ENCODE measurements at regions not wholly inside any gene's neighbourhood (a gene's known extent, or its start where the extent isn't known, plus 50 kb on each side); places are given as distances from the start of the nearest gene placed in this dataset.

DNA sequence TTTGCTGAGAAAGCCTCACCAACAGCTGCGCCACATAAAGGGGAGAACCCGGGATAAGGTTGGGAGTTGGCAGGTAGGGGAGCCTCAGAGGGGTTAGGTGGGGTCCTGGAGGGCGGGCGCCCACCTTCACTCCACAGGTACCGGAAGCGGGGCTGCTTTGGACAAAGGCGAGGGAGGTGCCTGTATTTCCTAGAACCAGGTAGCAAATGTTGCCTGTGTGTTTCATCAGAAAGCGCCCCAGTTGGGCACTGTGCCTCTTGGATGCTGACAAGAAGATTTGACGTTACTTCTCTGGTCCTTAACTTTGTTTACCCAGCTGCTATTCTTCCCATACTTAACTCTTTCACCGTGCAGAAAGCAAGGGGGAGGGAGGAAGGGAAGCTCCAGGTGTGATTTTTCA lies 278.9 kb downstream of the ZNF536 start:
- no peak for DNase-seq (ENCODE audit: low read depth in 4 of 4, low spot score in 3 of 4)

DNA sequence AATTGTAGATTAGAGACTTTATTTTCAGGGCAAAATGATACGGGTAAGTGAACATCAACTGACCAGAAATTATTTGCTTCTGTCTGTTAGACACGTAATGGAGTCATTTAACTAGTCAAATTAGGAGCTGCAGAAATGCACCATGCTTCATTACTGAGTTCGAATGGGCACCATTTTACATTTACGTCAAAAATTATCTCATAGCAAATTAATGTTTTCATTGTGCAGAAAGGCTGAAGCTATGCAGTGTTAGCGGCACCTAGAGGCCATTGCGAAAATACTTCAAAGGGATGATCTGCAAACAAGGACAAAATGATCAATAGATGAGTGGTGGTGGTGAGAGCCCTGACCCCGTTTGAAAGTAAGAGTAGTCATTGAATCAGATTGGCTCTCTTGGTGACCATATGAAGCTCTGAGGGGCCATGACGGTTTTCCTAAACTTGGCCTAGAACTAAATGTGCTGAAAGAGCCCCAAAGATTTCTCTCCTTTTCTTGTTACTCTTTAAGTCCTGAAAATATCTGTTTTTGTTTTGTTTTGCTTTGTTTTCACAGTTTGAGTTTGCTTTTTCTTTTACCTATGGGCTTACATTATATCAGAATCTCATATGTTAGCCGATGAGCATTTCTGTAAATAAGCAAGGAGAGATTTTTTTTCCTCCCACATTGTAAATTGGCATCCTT lies 277.9 kb downstream of the ZNF536 start:
- no peak for DNase-seq (ENCODE audit: low read depth in 4 of 4, low spot score in 3 of 4)

DNA sequence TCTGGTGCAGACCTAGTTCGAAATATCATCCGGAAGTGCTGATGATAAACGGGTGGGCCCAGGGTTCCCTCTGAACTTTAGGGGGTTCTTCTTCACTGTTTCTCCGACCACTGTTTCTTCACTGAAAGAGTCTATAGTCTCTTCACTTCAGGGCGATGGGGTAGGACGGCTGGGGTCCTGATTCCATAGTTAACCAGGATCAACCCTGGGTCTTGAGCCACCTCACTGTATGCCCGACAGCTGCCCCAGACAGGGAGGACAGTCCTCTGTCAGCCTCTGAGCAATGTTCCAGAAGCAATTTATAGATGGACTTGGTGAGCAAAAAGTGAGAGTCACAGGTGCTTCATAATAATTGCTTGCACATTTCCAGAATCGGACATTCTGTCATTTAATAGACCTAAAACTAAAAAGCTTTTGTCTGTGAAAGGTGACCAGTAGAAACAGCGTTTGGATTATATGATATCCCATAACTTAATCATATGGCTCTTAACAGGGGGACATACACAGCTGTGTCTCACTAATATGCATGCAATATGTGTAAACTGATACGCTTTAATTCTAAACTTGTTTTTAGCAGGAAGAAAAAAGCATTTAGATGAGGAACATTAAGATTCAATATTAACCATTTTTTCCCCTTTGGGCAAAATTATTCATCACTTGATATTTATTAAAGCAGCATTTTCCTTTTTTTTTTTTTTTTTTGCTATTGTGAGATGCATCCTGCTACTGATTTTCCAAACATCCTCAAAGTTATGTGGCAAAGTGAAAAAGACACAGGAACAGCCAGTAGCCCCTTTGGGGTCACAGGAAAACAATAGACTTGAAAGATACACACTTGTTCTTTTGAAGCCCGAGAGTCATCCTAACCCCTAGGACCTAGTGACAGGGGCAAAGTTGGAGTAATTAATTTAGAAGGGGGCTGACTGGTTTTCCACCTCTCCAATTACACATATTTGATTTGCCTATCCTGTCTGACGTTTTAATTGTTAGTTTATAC lies 277.0 kb downstream of the ZNF536 start:
- no peak for DNase-seq (ENCODE audit: low read depth in 4 of 4, low spot score in 3 of 4)

DNA sequence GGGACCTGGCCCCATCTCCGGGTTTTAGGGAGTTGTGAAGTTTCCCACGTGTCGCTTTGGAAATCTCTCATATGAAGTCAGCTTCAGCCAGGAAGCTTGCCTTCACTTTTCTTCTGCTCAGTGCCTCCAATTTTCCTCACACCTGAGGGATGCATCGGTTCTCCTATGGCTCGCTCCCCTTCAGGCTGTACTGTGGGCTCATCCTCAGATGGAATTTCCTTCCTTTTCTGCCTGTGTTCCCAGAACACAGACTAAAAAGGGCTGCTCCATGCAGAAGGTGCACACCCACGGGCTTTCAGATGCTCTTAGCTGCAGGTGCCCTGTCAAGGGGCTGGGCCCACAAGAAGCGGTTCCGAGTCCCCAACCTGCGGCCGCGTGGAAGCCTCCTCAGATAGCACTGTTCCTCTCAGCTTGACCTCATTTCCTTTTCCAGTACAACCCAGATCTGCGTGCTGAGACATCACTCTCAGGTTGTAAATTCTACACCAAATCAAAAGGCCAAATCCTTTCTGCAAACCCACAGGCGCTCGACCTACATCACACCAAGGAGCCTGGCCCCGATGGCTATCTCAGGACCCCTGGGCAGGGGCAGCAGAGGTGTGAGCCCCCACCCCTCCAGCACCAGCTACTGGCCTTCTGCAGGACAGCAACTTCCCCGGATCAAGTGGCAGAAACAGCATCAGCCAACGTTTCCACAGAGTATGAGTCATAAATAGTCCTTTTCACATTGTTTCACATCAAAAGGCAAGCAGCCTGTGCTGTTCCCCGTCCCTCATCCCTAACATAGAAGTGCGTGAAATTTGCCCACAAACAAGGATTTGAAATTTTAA lies 275.9 kb downstream of the ZNF536 start:
- no peak for DNase-seq (ENCODE audit: low read depth in 4 of 4, low spot score in 3 of 4)

DNA sequence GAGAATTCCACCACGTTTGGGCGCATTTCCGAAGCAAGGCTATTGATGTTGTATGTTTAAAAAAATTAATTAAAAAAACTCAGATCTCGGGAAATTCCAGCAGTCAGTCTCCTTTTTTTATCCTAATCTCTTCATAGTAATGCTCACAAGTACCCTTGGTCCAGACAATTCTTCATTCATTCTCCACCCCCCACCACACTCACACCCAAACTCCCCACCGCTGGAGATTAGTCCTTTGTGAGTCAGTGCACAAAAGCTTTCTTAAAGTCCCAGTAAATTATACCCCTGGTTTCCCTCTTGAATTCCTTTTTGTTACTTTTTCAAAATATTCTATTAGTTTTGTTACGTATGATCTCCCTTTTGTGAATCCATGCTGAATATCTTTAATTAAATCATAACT lies 274.6 kb downstream of the ZNF536 start:
- DNase-seq (ENCODE audit: low read depth in 4 of 4, low spot score in 3 of 4), result no peak

DNA sequence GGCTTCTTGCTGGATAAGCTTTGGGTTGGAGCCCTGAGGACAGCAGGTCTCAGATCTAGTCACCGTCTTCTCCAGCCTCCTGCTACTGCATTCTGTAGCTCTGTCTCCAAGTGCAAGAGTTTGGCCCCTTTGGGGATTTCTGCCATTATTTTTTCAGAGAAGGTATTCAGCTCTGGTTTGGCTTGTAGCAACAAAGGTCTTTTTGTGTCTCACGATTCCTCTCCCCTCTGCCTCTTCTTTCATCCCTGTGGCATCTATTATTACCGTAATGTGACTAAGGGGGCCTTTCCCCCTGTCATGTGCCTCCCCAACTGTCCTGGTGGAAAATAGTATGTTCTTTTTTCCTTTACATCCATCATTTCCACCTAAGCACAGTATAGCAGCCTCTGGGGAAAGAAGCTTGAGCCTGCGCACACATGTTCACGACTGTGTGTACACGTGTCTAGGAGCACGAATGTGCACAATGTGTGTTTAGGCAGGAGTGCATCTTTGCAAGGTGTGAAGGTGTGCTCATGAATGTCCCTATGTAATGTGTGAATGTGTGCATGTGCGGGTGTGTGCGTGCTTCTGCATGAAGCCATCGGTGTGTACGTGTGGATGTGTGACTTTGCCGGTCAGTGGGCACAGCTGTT lies 273.9 kb downstream of the ZNF536 start:
- no peak for DNase-seq (ENCODE audit: low read depth in 4 of 4, low spot score in 3 of 4)

DNA sequence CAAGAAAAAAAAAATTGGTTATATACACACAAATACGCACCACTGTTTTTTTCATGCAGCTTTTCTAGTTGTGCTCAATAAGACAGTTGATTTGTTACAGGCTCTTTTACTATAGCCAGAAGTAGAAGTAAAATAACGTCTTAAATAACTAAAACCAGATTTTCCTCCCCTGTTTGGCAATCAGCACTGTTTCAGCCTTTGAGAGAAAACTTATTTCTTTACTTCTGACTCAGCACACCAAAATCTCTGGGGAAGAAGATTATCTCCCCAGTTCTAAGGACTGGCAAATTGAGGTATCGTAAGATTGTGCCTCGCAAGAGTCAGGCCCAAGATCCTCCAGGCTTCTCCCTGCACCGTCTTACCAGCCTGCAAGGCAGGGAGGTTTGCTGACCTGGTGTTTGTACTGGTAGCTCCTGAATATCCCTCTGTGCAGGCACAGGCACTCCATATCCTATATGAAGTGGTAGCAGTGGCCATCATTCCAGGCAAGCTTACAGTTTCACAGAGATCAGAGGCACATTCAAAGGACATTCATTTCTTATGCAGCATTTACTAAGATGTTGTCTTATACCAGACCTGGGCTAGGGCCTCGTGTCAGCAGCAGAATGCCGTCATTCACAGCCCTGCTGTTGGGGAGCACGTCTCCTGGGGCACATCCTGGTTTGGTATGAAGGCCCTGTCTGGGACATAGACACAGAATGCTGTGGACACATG lies 268.2 kb downstream of the ZNF536 start:
- DNase-seq (ENCODE audit: low read depth in 4 of 4, low spot score in 3 of 4), result no peak

DNA sequence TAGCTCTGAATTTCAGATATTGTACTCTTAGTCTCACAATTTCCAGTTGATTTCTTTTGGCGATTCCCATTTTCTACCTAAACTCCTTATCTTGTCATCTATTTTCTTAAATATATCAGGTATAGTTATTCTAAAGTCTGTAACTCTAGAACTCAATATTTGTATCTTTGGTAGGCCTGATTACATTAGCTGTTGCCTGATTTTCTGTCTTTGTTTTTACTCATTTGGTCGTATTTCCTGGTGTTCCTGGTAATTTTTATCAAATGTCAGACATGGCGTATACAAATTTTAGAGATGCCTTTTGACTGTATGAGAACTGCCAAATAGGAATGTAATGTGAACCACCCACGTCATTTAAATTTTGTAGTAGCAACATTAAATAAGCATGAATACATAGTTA lies 266.7 kb downstream of the ZNF536 start:
- no peak for DNase-seq (ENCODE audit: low read depth in 4 of 4, low spot score in 3 of 4)

DNA sequence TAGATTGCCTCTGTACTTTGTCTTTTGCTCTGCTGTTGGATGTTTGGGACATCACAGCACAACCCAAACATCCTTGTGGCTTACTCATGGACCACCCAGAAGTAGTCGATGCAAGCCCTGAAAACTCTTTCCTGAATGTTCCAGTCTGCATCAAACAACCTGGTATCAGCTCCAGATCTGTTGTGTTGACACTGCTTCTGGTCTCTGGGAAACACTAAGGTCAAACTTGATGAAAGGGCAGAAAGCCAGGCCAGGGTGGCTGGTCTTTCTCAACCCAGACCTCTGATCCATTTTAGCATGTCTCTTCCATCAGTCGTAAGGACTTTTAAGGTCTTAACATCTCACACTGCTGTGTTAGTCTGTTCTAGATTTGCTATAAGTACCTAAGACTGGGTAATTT lies 265.7 kb downstream of the ZNF536 start:
- DNase-seq (ENCODE audit: low read depth in 4 of 4, low spot score in 3 of 4), result no peak

DNA sequence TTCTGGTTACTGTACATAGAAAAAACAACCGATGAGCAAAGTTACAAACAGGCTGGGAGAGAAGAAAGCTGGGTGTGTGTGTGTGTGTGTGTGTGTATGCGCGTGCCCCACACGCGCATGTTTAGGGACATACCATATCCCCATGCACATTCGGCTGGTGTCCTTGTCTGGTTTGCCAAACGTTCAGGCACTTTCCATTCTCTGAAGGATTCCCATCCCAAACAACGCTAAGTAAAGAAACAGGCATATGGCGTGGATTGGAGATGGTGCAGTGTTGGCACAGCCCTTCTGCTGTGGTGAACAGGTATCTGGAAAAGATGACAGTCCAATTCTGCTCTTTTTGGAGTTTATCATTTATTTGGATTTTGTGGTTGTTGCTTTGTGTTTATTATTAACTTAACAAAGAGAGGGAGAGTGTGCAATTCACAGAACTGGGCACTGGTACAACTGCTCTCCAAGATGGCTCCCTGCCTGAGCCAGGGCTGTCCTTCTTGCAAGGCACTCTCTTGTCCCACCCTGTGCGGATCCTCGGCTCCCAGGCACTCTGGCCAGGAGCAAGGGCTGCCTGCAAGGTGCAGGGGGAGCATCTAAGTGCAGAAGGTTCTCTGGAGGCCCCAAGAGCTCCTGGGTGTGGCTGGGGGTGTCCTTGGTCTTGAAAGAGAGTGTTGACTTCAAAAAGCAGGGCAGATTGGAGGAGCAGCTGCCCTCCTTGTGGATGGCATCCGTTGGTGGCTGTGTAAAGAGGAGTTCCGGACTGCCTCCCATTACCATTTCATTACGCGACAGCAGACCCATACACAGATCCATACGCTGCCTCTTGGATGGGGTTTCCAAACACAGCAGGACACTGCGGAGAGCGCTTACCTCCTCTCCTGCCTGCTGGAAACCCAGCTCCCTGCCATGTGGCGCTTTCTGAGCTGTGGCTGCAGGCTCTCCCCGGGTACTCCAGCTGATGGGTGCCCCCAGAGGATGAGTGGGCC lies 263.1 kb downstream of the ZNF536 start:
- DNase-seq (ENCODE audit: low read depth in 4 of 4, low spot score in 3 of 4), result no peak

DNA sequence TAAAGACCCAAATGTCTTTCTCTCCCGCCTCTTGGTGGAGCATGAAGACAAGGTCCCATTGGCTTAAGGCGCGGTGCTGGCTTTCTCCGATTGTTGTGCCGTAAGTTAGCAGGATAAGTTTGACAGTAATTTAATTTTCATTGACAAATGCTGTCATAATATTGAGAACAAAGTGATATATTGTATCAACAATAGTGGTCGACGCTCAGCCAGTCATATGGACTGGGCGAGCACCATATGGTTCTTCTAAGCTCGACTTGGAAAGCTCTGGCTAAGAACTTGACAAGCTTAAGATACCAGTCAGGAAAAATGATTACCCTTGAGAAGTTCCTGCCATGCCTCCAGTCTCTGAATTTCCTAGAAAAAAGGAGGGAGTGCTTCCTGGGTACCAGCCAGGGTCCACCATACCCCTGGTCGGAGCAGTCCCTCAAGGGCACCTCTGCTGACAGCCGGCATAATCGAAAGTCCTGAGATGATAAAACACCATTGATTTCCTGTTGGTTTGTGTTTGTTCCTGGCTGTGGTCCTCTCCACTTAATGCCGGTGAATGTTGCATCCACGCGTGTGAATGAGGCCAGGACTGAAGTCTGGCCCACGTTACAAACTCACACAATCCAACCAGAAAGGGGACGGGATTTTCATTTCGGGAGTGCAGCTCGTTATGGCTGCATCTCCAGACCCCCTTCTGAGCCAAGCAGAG lies 262.1 kb downstream of the ZNF536 start:
- no peak for DNase-seq (ENCODE audit: low read depth in 4 of 4, low spot score in 3 of 4)

DNA sequence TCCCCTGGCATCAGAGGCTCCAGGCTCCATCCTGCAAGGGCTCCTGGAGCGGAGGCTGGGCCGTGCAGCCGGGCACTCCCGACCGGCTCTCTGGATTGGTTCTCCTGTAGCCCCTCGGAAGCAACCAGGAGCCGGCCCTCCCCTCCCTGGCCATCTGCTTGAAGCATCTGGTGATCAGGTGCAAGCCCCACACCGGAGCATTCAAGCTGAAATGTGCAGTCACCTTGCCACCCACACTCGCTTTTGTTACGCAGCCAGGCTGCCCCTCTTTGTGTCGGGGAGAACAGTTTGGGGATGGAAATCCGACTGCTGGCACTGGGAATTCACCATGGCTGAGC lies 258.8 kb downstream of the ZNF536 start:
- no peak for DNase-seq (ENCODE audit: low read depth in 4 of 4, low spot score in 3 of 4)

DNA sequence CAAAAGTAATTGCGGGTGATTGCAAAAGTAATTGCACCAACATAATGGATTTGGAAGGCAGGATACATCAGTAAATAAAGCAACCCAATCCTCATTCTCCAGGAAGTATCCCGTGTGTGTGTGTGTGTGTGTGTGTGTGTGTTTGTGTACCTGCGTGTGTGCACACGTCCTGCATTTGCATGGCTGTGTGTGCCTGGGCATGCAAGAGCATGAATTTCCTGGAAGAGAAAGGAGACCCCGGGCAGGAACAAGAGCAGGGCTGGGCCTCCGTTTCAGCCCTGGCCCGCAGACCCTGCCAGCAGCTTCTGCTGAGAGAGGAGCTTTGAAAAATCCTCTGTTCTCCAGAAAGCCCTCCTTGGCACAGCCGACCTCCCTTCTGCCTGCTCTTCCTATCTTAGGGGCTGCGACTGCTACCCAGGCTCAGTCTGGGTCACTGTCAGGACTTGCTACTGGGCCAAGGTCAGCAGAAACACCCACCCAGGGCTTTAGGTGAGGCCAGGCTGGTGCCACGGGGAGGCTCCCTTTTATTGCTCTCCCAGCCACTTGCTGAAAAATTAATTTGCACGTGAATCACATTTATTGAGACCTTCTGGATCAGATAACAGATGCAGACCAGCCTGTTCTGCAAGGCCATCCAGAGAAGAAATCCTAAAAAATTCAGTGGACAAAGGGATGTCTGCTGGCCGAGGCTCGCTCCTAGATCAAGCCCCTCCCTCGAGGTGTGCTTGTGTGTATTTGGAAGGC lies 258.3 kb downstream of the ZNF536 start:
- no peak for DNase-seq (ENCODE audit: low read depth in 4 of 4, low spot score in 3 of 4)

DNA sequence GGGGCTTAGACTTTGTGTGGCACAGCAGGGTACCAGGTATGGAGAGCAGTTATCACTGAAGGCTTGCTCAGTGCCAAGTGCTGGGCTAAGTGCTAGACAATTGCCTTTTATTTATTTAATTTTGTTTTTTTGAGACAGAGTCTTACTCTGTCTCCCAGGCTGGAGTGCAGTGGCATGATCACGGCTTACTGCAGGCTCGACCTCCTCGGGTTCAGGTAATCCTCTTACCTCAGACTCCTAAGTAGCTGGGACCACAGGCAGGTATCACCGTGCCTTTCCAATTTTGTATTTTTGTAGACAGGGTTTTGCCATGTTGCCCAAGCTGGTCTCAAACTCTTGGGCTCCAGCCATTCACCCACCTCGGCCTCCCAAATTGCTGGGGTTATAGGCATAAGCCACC lies 256.9 kb downstream of the ZNF536 start:
- no peak for DNase-seq (ENCODE audit: low read depth in 4 of 4, low spot score in 3 of 4)

DNA sequence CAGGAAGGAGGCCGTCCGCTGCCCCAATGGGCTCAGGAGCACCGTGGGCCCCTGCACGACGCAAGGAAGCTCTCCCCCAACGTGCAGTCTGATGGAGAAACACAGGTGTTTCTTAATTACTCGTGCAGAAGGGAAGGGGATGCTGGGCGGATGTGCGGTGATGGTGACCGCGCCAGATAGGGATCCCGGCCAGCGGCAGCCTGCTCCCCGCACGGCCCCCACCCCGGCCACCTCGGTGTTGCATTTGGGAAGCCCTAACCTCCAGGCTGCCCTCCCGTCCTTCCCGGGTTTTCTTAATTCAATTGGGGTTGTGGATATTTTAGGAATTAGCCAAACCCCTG lies 254.4 kb downstream of the ZNF536 start:
- no peak for DNase-seq (ENCODE audit: low read depth in 4 of 4, low spot score in 3 of 4)

DNA sequence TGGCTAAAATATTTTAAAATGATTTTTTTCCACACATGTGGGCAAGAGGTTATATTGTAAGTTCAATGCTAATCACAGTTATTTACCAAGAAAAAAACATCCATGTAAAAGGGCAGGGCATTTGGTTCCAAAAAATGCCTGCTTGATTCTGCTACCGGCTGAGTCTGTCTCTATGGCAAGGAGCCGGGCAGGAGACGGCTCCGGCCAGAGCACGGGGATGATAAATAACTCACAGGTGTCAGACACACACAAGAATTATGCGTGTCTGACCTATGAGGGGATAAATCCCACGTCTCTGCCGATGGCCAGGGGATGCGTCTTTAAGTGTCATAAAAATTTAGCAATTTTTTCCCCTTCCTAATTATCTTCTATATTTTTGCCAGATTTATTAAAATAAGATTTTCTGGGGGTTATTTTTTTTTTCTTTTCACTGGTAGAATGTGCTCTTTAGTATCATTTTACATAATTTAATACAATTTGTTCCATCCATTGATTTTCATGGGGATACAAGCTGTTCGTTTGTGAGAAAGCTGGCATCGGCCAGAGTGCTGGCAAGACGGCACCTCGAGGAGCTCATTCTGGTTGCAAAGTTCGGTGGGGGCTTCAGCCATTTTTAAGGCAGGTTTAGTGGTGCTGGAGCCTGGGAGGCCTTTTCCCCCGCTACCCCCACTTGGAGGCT lies 253.9 kb downstream of the ZNF536 start:
- no peak for DNase-seq (ENCODE audit: low read depth in 4 of 4, low spot score in 3 of 4)

DNA sequence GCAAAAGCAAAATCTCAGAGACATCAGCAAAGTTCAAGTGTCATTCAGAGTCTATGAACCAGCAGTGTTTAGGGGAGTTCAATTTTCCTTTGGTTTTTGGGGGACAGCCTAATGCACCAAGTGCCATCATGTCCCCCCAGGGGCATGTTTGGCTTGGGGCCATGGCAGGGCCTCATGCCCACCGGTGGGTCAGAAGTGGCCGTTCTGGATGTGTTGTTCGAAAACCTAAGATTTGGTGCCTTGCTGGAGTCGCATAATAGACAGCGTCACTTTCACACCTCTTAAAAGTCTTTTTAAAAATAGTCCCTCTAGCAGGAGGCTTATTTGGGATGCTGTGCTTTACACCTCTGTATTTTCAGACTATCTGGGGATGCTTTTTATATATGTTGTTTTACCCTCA lies 250.1 kb downstream of the ZNF536 start:
- no peak for DNase-seq (ENCODE audit: low read depth in 4 of 4, low spot score in 3 of 4)

All from left renal pelvis (tissue), 4 donors.